ENCODE measurements at regions not wholly inside any gene's neighbourhood (a gene's known extent, or its start where the extent isn't known, plus 50 kb on each side); places are given as distances from the start of the nearest gene placed in this dataset.

- no peak for DNase-seq
Measured at GRCh38 chr2:147396890-147397289, 447.9 kb upstream of the ACVR2A start.

- DNase-seq = no peak
Measured at GRCh38 chr2:147394179-147394790, 450.5 kb upstream of the ACVR2A start.

- DNase-seq = no peak
Measured at GRCh38 chr2:147392180-147392579, 452.6 kb upstream of the ACVR2A start.

- DNase-seq = no peak
Measured at GRCh38 chr2:147390475-147390874, 454.4 kb upstream of the ACVR2A start.

- DNase-seq = no peak
Measured at GRCh38 chr2:147389218-147389617, 455.6 kb upstream of the ACVR2A start.

GRCh38 chr2:147388217-147388616, 456.6 kb upstream of the ACVR2A start:
- no peak for DNase-seq

GRCh38 chr2:147386284-147386683, 458.5 kb upstream of the ACVR2A start:
- no peak for DNase-seq

- no peak for DNase-seq
Measured at GRCh38 chr2:147385600-147385999, 459.2 kb upstream of the ACVR2A start.

- no peak for DNase-seq
Measured at GRCh38 chr2:147384659-147385058, 460.2 kb upstream of the ACVR2A start.

- no peak for DNase-seq
Measured at GRCh38 chr2:147382322-147382948, 462.4 kb upstream of the ACVR2A start.

- no peak for DNase-seq
Measured at GRCh38 chr2:147378403-147378802, 466.4 kb upstream of the ACVR2A start.

- no peak for DNase-seq
Measured at GRCh38 chr2:147375073-147375472, 469.8 kb upstream of the ACVR2A start.

GRCh38 chr2:147374423-147374811, 470.4 kb upstream of the ACVR2A start:
- no peak for DNase-seq

GRCh38 chr2:147373800-147374422, 470.9 kb upstream of the ACVR2A start:
- DNase-seq = no peak

- DNase-seq = no peak
Measured at GRCh38 chr2:147368306-147368705, 476.5 kb upstream of the ACVR2A start.

- DNase-seq = no peak
Measured at GRCh38 chr2:147366279-147366678, 478.6 kb upstream of the ACVR2A start.

- no peak for DNase-seq
Measured at GRCh38 chr2:147365622-147366021, 479.2 kb upstream of the ACVR2A start.

- no peak for DNase-seq
Measured at GRCh38 chr2:147364597-147364996, 480.2 kb upstream of the ACVR2A start.

- DNase-seq = no peak
Measured at GRCh38 chr2:147363181-147363580, 481.6 kb upstream of the ACVR2A start.

GRCh38 chr2:147358375-147358774, 486.5 kb upstream of the ACVR2A start:
- DNase-seq = no peak

GRCh38 chr2:147356157-147356556, 488.7 kb upstream of the ACVR2A start:
- no peak for DNase-seq

- DNase-seq = no peak
Measured at GRCh38 chr2:147355706-147356105, 489.1 kb upstream of the ACVR2A start.

- DNase-seq = no peak
Measured at GRCh38 chr2:147353072-147353381, 491.8 kb upstream of the ACVR2A start.

- no peak for DNase-seq
Measured at GRCh38 chr2:147352264-147353071, 492.4 kb upstream of the ACVR2A start.
